ENCODE measurements at regions not wholly inside any gene's neighbourhood (a gene's known extent, or its start where the extent isn't known, plus 50 kb on each side); places are given as distances from the start of the nearest gene placed in this dataset.

- ChIA-PET CTCF (interaction anchor here (0.6 to 5.9 kb wide), 14 partner anchors 13 to 253 kb away, joined by 3 to 70 read pairs (median 6); partner anchors contain the start of gene PCGF5), POLR2A (interaction anchor here (0.6 to 3.2 kb wide), 14 partner anchors 35 to 153 kb away, joined by 3 to 39 read pairs (median 4); partner anchors contain the start of gene PCGF5)
- peaks cover 52% of the 10 kb centered on the region for H3K79me2 ChIP-seq (ENCODE audit: control insufficient read depth, insufficient read depth, low read length)
- peak overlapping the region; percentile 86 for H2AFZ ChIP-seq (ENCODE audit: insufficient read depth, low read depth, low read length, poor library complexity, severe bottlenecking)
- H3K4me2 ChIP-seq (replicated peaks; ENCODE audit: low read depth, low read length, poor library complexity, severe bottlenecking) = peak overlapping the region; percentile 93
- H3K9ac ChIP-seq (ENCODE audit: low read length) = peak overlapping the region; percentile 87
- TF ChIP-seq EZH2 (IDR thresholded peaks at IDR 0.05; ENCODE audit: borderline replicate concordance, insufficient read depth, low read depth, low read length, poor library complexity, severe bottlenecking) = no peak
- no peak for TF ChIP-seq CTCF (IDR thresholded peaks at IDR 0.05)
- DNase-seq (peak; percentile 88), ATAC-seq (ENCODE audit: low read depth) (peak; percentile 63)
- H3K27me3 Mint-ChIP-seq = no peaks in the 10 kb centered on the region
- H3K4me3 ChIP-seq (ENCODE audit: control extremely low read depth in 1 of 5, extremely low read depth in 1 of 5, insufficient read depth in 1 of 5, low read depth in 2 of 5, low read length in 4 of 5) = peak overlapping the region; percentile 42 to 84 (median 77)
- H3K27ac Mint-ChIP-seq = peak overlapping the region; percentile 97
- H3K9me3 Mint-ChIP-seq (ENCODE audit: insufficient read depth) = no peaks in the 10 kb centered on the region
- peak overlapping the region; percentile 88 for H3K4me3 Mint-ChIP-seq
- H3K4me1 Mint-ChIP-seq = peaks cover 42% of the 10 kb centered on the region
- WGBS (ENCODE audit: insufficient coverage) = under 1% methylated on average over 110 of the region's 110 CpGs
- intact Hi-C loops (cut with micrococcal nuclease) = loop anchor here (1.0 to 5.0 kb wide), 10 partner anchors 39 to 1860 kb away; partner anchors contain the start of genes BTAF1, HECTD2, IFIT2 and PCGF5
- no peaks in the 10 kb centered on the region for H3K9me3 ChIP-seq (ENCODE audit: control extremely low read depth in 1 of 3, control insufficient read depth in 2 of 3, insufficient read depth in 1 of 3, low read length in 2 of 3)
- H3K27me3 ChIP-seq (replicated peaks in 1 of 4; ENCODE audit: control extremely low read depth in 1 of 4, control insufficient read depth in 3 of 4, insufficient read depth in 4 of 4, low read length in 3 of 4) = no peaks in the 10 kb centered on the region
- peaks cover 14 to 15% of the 10 kb centered on the region in 2 donors for H3K4me1 ChIP-seq (ENCODE audit: control insufficient read depth in 2 of 2, insufficient read depth in 2 of 2, low read length in 2 of 2)
- H3K27ac ChIP-seq (ENCODE audit: low read length in 2 of 2) = peak overlapping the region; percentile 85 to 90
- peaks cover 25% of the 10 kb centered on the region for H4K20me1 ChIP-seq (ENCODE audit: control insufficient read depth, insufficient read depth, low read length, poor library complexity, severe bottlenecking)
- H3K36me3 ChIP-seq (replicated peaks in 1 of 2; ENCODE audit: control extremely low read depth in 1 of 2, control insufficient read depth in 1 of 2, extremely low read depth in 1 of 2, insufficient read depth in 2 of 2, low read length in 1 of 2) = no peaks in the 10 kb centered on the region
These were observed 57.8 kb upstream of the PCGF5 start for GRCh38 chr10:91162495-91163268.

Measured in B cell (primary cell).